Caco-2 (cell line): ENCODE measurements at regions not wholly inside any gene's neighbourhood (a gene's known extent, or its start where the extent isn't known, plus 50 kb on each side); places are given as distances from the start of the nearest gene placed in this dataset.

ENCODE experiments used
- BruUV-seq: library from RNA; stranded (reverse); fragments of 400-500 nt; replicated peaks from 2 replicates; lab custom pipeline; 2021; lab: Mats Ljungman, UMichigan
- CTCF ChIA-PET: fragments of 300-600 bp; sonication (Branson Sonifier 250); formaldehyde crosslinking; loops from one replicate; lab custom pipeline; 2022; ENCODE audit warnings: antibody characterized with exemption; lab: Charles Lee
- POLR2A ChIA-PET: fragments of 300-600 bp; sonication (Branson Sonifier 250); formaldehyde crosslinking; loops from one replicate; lab custom pipeline; 2022; ENCODE audit warnings: antibody characterized with exemption; lab: Charles Lee
- DNase-seq, 2 experiments: peaks; one replicate each; pipeline versions ENCODE4 v3.0.0 to v3.0.0-alpha.2; 2020 to 2022
- H3K27me3 ChIP-seq: replicated peaks from 2 replicates; pipeline ENCODE4 v1.6.0; 2011; ENCODE audit warnings: low read length; ENCODE audit not compliant: control insufficient read depth, insufficient read depth
- H3K36me3 ChIP-seq: 2 replicates; pipeline ENCODE4 v1.5.1; 2011; ENCODE audit warnings: low read length; ENCODE audit not compliant: control insufficient read depth, insufficient read depth
- H3K4me1 ChIP-seq: fragments of 250-450 bp; sonication (Bioruptor Pico); 2 replicates; pipeline ENCODE4 v1.5.1; 2020; ENCODE audit warnings: mild to moderate bottlenecking
- H3K4me3 ChIP-seq: 2 replicates; pipeline ENCODE4 v1.5.1; 2011; ENCODE audit warnings: low read depth, mild to moderate bottlenecking, control low read depth, low read length
- H3K9me3 ChIP-seq: fragments of 250-450 bp; sonication (Bioruptor Pico); 2 replicates; pipeline ENCODE4 v1.5.1; 2020; ENCODE audit warnings: mild to moderate bottlenecking, moderate library complexity
- H3K27ac Mint-ChIP-seq: one replicate; pipeline ENCODE4 v1.8.0; 2022; ENCODE audit warnings: mixed read lengths; ENCODE audit not compliant: unreplicated experiment
- H3K27me3 Mint-ChIP-seq: one replicate; pipeline ENCODE4 v1.8.0; 2022; ENCODE audit warnings: mixed read lengths; ENCODE audit not compliant: insufficient read depth, unreplicated experiment
- H3K36me3 Mint-ChIP-seq: one replicate; pipeline ENCODE4 v1.8.0; 2022; ENCODE audit warnings: mild to moderate bottlenecking, mixed read lengths; ENCODE audit not compliant: insufficient read depth, unreplicated experiment
- H3K4me1 Mint-ChIP-seq: one replicate; pipeline ENCODE4 v1.8.0; 2022; ENCODE audit warnings: low read depth, mixed read lengths; ENCODE audit not compliant: unreplicated experiment
- H3K4me3 Mint-ChIP-seq: one replicate; pipeline ENCODE4 v1.8.0; 2022; ENCODE audit warnings: mild to moderate bottlenecking, moderate library complexity, mixed read lengths; ENCODE audit not compliant: unreplicated experiment
- H3K9me3 Mint-ChIP-seq: one replicate; pipeline ENCODE4 v1.8.0; 2022; ENCODE audit warnings: mixed read lengths; ENCODE audit not compliant: unreplicated experiment
- intact Hi-C: fragments of 100-400 bp; cut with micrococcal nuclease; formaldehyde crosslinking; loops from one replicate; pipeline ENCODE4 v1.10.0; 2022; ENCODE audit not compliant: unreplicated experiment
- TF ChIP-seq, protein P1 (sequence below), 2 experiments: fragments of 200-600 bp in 1 of 2; IDR thresholded peaks; 1 replicate in 1 of 2; 2 replicates in 1 of 2; pipeline versions ENCODE4 v1.5.1 to v1.8.0; 2011 to 2022; ENCODE audit warnings: antibody characterized with exemption in 1 of 2, control low read depth in 1 of 2, inconsistent platforms in 1 of 2, low read depth in 1 of 2, low read length in 1 of 2, mild to moderate bottlenecking in 1 of 2, moderate library complexity in 1 of 2; ENCODE audit not compliant: insufficient read depth in 1 of 2, severe bottlenecking in 1 of 2, unreplicated experiment in 1 of 2

DNA sequence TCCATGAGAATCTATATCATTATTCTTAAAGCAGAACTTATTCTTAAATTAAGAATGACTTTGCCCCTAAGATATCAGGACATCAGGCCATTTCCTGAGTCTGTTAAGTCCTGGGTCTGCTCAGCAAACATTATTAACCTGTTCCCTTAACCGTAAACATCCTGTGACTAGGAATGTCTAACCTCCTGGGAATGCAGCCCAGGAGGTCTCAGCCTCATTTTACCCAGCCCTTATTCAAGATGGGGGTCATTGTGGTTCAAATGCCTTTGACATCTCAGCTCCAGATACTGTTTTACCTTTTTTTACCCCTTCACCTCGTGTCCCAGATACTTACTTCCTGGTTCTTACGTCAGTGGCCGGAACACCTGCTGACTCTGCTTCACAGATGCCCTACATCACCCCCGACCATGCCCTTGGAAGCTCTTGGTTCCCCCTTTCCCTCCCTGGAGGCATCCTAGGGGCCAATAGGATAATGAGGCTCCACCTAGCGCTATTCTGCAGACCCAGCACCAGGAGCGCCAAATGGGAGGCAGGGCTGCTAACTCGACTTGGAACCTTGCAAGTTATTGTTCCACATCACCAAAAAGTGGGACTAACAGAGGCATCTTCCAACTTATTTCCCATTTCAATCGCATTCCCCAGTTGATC lies 182.5 kb downstream of the MED10 start:
- no TSS peak for BruUV-seq
- Histone ChIP-seq H3K36me3 (no peaks in the 10 kb centered on the region), H3K4me3 (no peak overlapping the region), H3K27me3 (no peaks in the 10 kb centered on the region), H3K9me3 (no peaks in the 10 kb centered on the region), H3K4me1 (no peaks in the 10 kb centered on the region)
- Mint-ChIP-seq H3K4me1 (no peaks in the 10 kb centered on the region), H3K27ac (no peak overlapping the region), H3K9me3 (peaks cover 7% of the 10 kb centered on the region), H3K27me3 (peaks cover 8% of the 10 kb centered on the region), H3K36me3 (no peaks in the 10 kb centered on the region), H3K4me3 (no peak overlapping the region)
- TF ChIP-seq, protein P1, sequence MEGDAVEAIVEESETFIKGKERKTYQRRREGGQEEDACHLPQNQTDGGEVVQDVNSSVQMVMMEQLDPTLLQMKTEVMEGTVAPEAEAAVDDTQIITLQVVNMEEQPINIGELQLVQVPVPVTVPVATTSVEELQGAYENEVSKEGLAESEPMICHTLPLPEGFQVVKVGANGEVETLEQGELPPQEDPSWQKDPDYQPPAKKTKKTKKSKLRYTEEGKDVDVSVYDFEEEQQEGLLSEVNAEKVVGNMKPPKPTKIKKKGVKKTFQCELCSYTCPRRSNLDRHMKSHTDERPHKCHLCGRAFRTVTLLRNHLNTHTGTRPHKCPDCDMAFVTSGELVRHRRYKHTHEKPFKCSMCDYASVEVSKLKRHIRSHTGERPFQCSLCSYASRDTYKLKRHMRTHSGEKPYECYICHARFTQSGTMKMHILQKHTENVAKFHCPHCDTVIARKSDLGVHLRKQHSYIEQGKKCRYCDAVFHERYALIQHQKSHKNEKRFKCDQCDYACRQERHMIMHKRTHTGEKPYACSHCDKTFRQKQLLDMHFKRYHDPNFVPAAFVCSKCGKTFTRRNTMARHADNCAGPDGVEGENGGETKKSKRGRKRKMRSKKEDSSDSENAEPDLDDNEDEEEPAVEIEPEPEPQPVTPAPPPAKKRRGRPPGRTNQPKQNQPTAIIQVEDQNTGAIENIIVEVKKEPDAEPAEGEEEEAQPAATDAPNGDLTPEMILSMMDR (IDR thresholded peaks at IDR 0.05; ENCODE audit: insufficient read depth in 1 of 2, low read depth in 1 of 2, low read length in 1 of 2, severe bottlenecking in 1 of 2, unreplicated experiment in 1 of 2) = no peak
- intact Hi-C loops = no loop called here
- ChIA-PET POLR2A (no interaction called here), CTCF (no interaction called here)
- no peak for DNase-seq

DNA sequence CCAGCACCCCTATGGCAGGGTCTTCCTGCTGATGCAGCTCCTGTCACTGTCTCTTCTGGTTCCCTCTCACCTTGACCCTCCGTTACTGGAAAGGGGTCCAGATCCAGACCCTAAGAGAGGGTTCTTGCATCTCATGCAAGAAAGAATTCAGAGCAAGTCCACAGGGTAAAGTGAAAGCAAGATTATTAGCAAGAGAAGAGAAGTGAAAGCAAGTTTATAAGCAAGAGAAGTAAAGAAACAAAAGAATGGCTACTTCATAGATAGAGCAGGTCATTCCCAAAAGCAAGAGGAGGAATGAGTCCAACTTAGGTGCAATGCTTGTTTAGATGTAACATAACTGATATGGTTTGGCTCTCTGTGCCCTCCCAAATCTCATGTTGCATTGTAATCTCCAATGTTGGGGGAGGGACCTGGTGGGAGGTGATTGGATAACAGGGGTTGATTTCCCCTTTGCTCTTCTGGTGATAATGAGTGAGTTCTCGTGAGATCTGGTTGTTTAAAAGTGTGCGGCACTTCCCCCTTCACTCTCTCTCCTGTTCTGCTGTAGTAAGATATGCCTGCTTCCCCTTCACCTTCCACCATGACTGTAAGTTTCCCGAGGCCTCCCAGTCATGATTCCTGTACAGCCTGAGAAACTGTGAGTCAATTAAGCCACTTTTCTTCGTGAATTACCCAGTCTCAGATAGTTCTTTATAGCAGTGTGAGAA lies 183.3 kb downstream of the MED10 start:
- TF ChIP-seq, protein P1 (IDR thresholded peaks at IDR 0.05; ENCODE audit: insufficient read depth in 1 of 2, low read depth in 1 of 2, low read length in 1 of 2, severe bottlenecking in 1 of 2, unreplicated experiment in 1 of 2) = no peak
- Mint-ChIP-seq H3K4me1 (no peaks in the 10 kb centered on the region), H3K4me3 (no peak overlapping the region), H3K27me3 (peaks cover 8% of the 10 kb centered on the region), H3K9me3 (no peaks in the 10 kb centered on the region), H3K36me3 (no peaks in the 10 kb centered on the region), H3K27ac (no peak overlapping the region)
- no peak overlapping the region for H3K4me3 ChIP-seq
- intact Hi-C loops = no loop called here
- POLR2A ChIA-PET = no interaction called here
- H3K36me3 ChIP-seq = no peaks in the 10 kb centered on the region
- no peaks in the 10 kb centered on the region for H3K4me1 ChIP-seq
- no peaks in the 10 kb centered on the region for H3K9me3 ChIP-seq
- H3K27me3 ChIP-seq = no peaks in the 10 kb centered on the region
- no TSS peak for BruUV-seq
- DNase-seq = no peak
- CTCF ChIA-PET = no interaction called here

DNA sequence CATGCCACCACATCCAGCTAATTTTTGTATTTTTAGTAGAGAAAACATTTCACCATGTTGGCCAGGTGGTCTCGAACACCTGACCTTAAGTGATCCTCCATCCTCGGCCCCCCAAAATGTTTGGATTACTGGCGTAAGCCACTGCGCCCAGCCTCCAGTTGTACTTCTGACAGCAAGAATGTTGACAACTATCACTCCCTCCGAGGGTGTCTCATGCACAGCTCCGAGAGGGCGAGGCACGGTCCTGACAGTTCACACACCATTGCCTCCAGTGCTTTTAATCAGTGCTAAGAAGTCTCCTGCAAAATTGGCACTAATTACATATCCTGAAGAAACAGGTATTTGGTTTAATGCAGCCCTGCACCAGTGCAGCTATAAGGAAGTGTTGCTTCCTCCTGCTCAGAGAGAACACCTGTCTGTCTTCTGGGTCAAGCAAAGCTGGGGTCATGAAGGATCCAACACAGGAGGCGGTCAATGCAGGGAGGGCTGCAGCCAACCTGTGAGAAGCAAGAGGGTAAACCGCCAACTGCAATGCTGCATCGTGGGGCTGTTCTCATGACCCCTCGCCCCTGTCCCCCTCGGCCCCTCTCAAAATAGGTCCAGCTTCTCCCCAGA lies 184.0 kb downstream of the MED10 start:
- Mint-ChIP-seq H3K27ac (no peak overlapping the region), H3K36me3 (no peaks in the 10 kb centered on the region), H3K4me1 (no peaks in the 10 kb centered on the region), H3K4me3 (no peak overlapping the region), H3K9me3 (no peaks in the 10 kb centered on the region), H3K27me3 (peaks cover 8% of the 10 kb centered on the region)
- H3K9me3 ChIP-seq = no peaks in the 10 kb centered on the region
- BruUV-seq = no TSS peak
- TF ChIP-seq, protein P1 (IDR thresholded peaks at IDR 0.05; ENCODE audit: insufficient read depth in 1 of 2, low read depth in 1 of 2, low read length in 1 of 2, severe bottlenecking in 1 of 2, unreplicated experiment in 1 of 2) = no peak
- H3K4me3 ChIP-seq = no peak overlapping the region
- no peaks in the 10 kb centered on the region for H3K36me3 ChIP-seq
- CTCF ChIA-PET = no interaction called here
- POLR2A ChIA-PET = no interaction called here
- no peaks in the 10 kb centered on the region for H3K27me3 ChIP-seq
- DNase-seq = no peak
- intact Hi-C loops = no loop called here
- no peaks in the 10 kb centered on the region for H3K4me1 ChIP-seq
